GM21390 (cell line): ENCODE measurements at regions not wholly inside any gene's neighbourhood (a gene's known extent, or its start where the extent isn't known, plus 50 kb on each side); places are given as distances from the start of the nearest gene placed in this dataset.

Experiments
- ATAC-seq: cut with Tn5 transposase; IDR thresholded peaks from one replicate; pipeline ENCODE4 v1.9.1; 2021; ENCODE audit not compliant: unreplicated experiment

DNA sequence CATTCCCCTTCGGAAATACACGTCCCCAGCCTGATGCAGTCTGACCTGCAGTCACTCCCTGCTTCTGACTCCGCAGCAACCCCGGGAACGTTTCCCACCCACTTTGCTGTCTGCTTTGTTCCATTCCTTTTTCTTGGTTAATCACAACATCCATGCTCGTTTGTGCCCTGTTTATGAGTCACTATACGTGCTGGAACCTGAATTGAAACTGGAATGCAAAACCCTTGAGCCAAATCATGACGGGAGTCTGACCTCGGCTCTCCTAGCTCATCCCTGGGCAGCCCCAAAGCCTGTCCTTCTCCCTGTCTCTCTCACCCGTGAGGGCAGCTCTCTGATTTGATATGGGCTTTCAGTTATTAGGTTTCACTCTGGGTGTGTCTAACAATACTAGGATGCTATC lies 57.1 kb upstream of the RNF152 start:
- ATAC-seq: no peak

DNA sequence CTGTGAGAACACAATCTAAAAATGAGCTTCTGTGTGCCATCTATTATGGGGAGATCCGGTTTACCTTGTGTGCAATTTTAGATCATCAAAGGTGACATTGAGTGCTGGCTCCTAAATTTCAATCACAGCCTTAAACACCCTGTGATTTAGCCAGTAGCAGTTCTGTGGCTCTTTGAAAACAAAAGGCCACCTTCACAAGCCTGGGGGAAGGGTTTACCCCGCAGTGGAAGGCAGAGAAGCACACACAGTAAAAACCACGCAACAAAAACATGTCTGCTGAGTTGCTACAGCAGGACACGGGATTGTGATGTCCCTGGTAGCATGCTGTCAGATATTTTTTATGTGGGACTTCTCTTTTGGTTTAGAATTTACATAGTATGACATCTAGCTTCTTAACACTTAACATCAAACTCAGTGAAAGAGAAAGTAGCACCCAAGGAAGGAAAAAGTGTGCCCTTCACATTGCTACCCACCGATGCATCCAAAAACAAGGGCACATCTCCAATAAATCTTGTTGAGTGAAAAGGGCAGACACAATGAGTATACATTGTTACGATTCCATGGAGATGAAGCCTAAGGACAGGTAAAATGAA lies 56.1 kb upstream of the RNF152 start:
- no peak for ATAC-seq

- ATAC-seq: no peak
These were observed 55.5 kb upstream of the RNF152 start for GRCh38 chr18:61948281-61948741.

GRCh38 chr18:61946449-61946848 lies 53.6 kb upstream of the RNF152 start:
- no peak for ATAC-seq

- ATAC-seq: no peak
These were observed 50.6 kb upstream of the RNF152 start for GRCh38 chr18:61943175-61943964.
